HEK293 (cell line): ENCODE measurements at regions not wholly inside any gene's neighbourhood (a gene's known extent, or its start where the extent isn't known, plus 50 kb on each side); places are given as distances from the start of the nearest gene placed in this dataset.

ENCODE experiments used
- CTCF ChIA-PET: fragments of 350-600 bp; formaldehyde crosslinking; extraction: SDS; loops from one replicate; lab custom pipeline; 2021; ENCODE audit warnings: antibody characterized with exemption; lab: Yijun Ruan, JAX
- POLR2A ChIA-PET: fragments of 300-600 bp; formaldehyde crosslinking; extraction: SDS; loops from one replicate; lab custom pipeline; 2020; ENCODE audit warnings: antibody characterized with exemption, inconsistent platforms; lab: Yijun Ruan, JAX
- H3K27ac ChIP-seq: fragments of 200-500 bp; sonication (Bioruptor generic); 2 replicates; pipeline ENCODE4 v1.5.1; 2014; ENCODE audit warnings: low read depth, low read length, control low read depth, inconsistent platforms; ENCODE audit errors: extremely low read depth
- H3K36me3 ChIP-seq, 2 experiments: fragments of 200-500 bp in 1 of 2; sonication (Bioruptor generic) in 1 of 2; 1 replicate in 1 of 2; 2 replicates in 1 of 2; pipeline ENCODE4 v1.5.1; 2014 to 2017; ENCODE audit warnings: inconsistent platforms in 2 of 2, low read length in 2 of 2; ENCODE audit not compliant: control insufficient read depth in 2 of 2, insufficient read depth in 1 of 2
- H3K4me1 ChIP-seq: fragments of 200-500 bp; sonication (Bioruptor generic); 2 replicates; pipeline ENCODE4 v1.5.1; 2014; ENCODE audit warnings: mild to moderate bottlenecking, low read length, inconsistent platforms; ENCODE audit not compliant: control insufficient read depth, insufficient read depth
- H3K4me3 ChIP-seq: 2 replicates; pipeline ENCODE4 v1.5.1; 2011; ENCODE audit warnings: low read depth, mild to moderate bottlenecking, control low read depth, low read length, moderate library complexity
- H3K9me3 ChIP-seq: fragments of 200-500 bp; sonication (Bioruptor generic); 2 replicates; pipeline ENCODE4 v1.5.1; 2014; ENCODE audit warnings: low read depth, low read length, inconsistent platforms; ENCODE audit not compliant: control insufficient read depth, insufficient read depth
- MZF1 ChIP-seq: fragments of 450-650 bp; formaldehyde crosslinking; IDR thresholded peaks from 2 replicates; pipeline ENCODE4 v1.5.1; 2017; ENCODE audit warnings: missing biosample characterization, missing genetic modification characterization, borderline replicate concordance
- OVOL3 ChIP-seq: fragments of 450-650 bp; formaldehyde crosslinking; IDR thresholded peaks from 2 replicates; pipeline ENCODE4 v1.5.1; 2016; ENCODE audit warnings: missing biosample characterization, missing genetic modification characterization
- ZBTB6 ChIP-seq: fragments of 450-650 bp; formaldehyde crosslinking; IDR thresholded peaks from 2 replicates; pipeline ENCODE4 v1.5.1; 2017; ENCODE audit warnings: missing biosample characterization, missing genetic modification characterization
- ZEB2 ChIP-seq: fragments of 450-650 bp; formaldehyde crosslinking; IDR thresholded peaks from 2 replicates; pipeline ENCODE4 v1.5.1; 2016; ENCODE audit warnings: missing biosample characterization, missing genetic modification characterization
- ZFP37 ChIP-seq: fragments of 450-650 bp; formaldehyde crosslinking; IDR thresholded peaks from 2 replicates; pipeline ENCODE4 v1.5.1; 2016; ENCODE audit warnings: missing biosample characterization, missing genetic modification characterization
- ZFP41 ChIP-seq: fragments of 450-650 bp; formaldehyde crosslinking; IDR thresholded peaks from 2 replicates; pipeline ENCODE4 v1.5.1; 2016; ENCODE audit warnings: missing biosample characterization, missing genetic modification characterization, borderline replicate concordance
- ZNF155 ChIP-seq: fragments of 450-650 bp; formaldehyde crosslinking; IDR thresholded peaks from 2 replicates; pipeline ENCODE4 v1.5.1; 2016; ENCODE audit warnings: missing biosample characterization, missing genetic modification characterization
- ZNF184 ChIP-seq: fragments of 450-650 bp; IDR thresholded peaks from 2 replicates; pipeline ENCODE4 v1.5.1; 2018; ENCODE audit warnings: missing biosample characterization, mild to moderate bottlenecking, missing genetic modification characterization
- ZNF211 ChIP-seq: fragments of 450-650 bp; formaldehyde crosslinking; IDR thresholded peaks from 2 replicates; pipeline ENCODE4 v1.5.1; 2016; ENCODE audit warnings: low read depth, missing biosample characterization, missing genetic modification characterization
- ZNF280D ChIP-seq: fragments of 450-650 bp; formaldehyde crosslinking; IDR thresholded peaks from 2 replicates; pipeline ENCODE4 v1.5.1; 2016; ENCODE audit warnings: missing biosample characterization, missing genetic modification characterization
- ZNF302 ChIP-seq: fragments of 450-650 bp; formaldehyde crosslinking; IDR thresholded peaks from 2 replicates; pipeline ENCODE4 v1.5.1; 2016; ENCODE audit warnings: missing biosample characterization, missing genetic modification characterization, low read depth
- ZNF362 ChIP-seq: fragments of 450-650 bp; formaldehyde crosslinking; IDR thresholded peaks from 2 replicates; pipeline ENCODE4 v1.5.1; 2016; ENCODE audit warnings: missing biosample characterization, missing genetic modification characterization
- ZNF37A ChIP-seq: fragments of 450-650 bp; IDR thresholded peaks from 2 replicates; pipeline ENCODE4 v1.5.1; 2018; ENCODE audit warnings: missing biosample characterization, missing genetic modification characterization
- ZNF433 ChIP-seq: fragments of 450-650 bp; formaldehyde crosslinking; IDR thresholded peaks from 2 replicates; pipeline ENCODE4 v1.5.1; 2016; ENCODE audit warnings: missing biosample characterization, missing genetic modification characterization, low read depth
- ZNF488 ChIP-seq: fragments of 450-650 bp; formaldehyde crosslinking; IDR thresholded peaks from 2 replicates; pipeline ENCODE4 v1.5.1; 2016; ENCODE audit warnings: missing biosample characterization, missing genetic modification characterization
- ZNF513 ChIP-seq: fragments of 450-650 bp; IDR thresholded peaks from 2 replicates; pipeline ENCODE4 v1.5.1; 2018; ENCODE audit warnings: missing biosample characterization, missing genetic modification characterization
- ZNF521 ChIP-seq: fragments of 450-650 bp; formaldehyde crosslinking; IDR thresholded peaks from 2 replicates; pipeline ENCODE4 v1.5.1; 2017; ENCODE audit warnings: missing biosample characterization, mild to moderate bottlenecking, missing genetic modification characterization
- ZNF561 ChIP-seq: fragments of 450-650 bp; IDR thresholded peaks from 2 replicates; pipeline ENCODE4 v1.5.1; 2018; ENCODE audit warnings: missing biosample characterization, missing genetic modification characterization, borderline replicate concordance
- ZNF571 ChIP-seq: fragments of 450-650 bp; formaldehyde crosslinking; IDR thresholded peaks from 2 replicates; pipeline ENCODE4 v1.5.0; 2017; ENCODE audit warnings: missing biosample characterization, missing genetic modification characterization
- ZNF621 ChIP-seq: fragments of 450-650 bp; formaldehyde crosslinking; IDR thresholded peaks from 2 replicates; pipeline ENCODE4 v1.5.1; 2017; ENCODE audit warnings: missing biosample characterization, missing genetic modification characterization

- no peaks in the 10 kb centered on the region for H3K9me3 ChIP-seq
- CTCF ChIA-PET, result no interaction called here
- H3K4me3 ChIP-seq, result no peak overlapping the region
- POLR2A ChIA-PET, result no interaction called here
- TF ChIP-seq ZNF211 (tag by site-specific recombination), result no peak
- TF ChIP-seq ZNF302 (tag by site-specific recombination), result no peak
- no peak for TF ChIP-seq OVOL3 (tag by site-specific recombination)
- TF ChIP-seq MZF1, result no peak
- no peak for TF ChIP-seq ZNF488
- TF ChIP-seq ZNF37A (tag by site-specific recombination), result no peak
- no peak for TF ChIP-seq ZFP37 (tag by site-specific recombination)
- no peak for TF ChIP-seq ZEB2 (tag by site-specific recombination)
- TF ChIP-seq ZNF433 (tag by site-specific recombination), result no peak
- no peak for TF ChIP-seq ZNF521 (tag by site-specific recombination)
- TF ChIP-seq ZNF621 (tag by site-specific recombination), result no peak
- no peak for TF ChIP-seq ZNF513
- H3K27ac ChIP-seq, result no peak overlapping the region
- H3K36me3 ChIP-seq, result no peaks in the 10 kb centered on the region
- H3K4me1 ChIP-seq, result no peaks in the 10 kb centered on the region
Measured at GRCh38 chr12:13769273-13769672, 212.1 kb downstream of the GRIN2B start.

GRCh38 chr12:13764748-13765147 lies 216.7 kb downstream of the GRIN2B start:
- Histone ChIP-seq H3K36me3 (no peaks in the 10 kb centered on the region), H3K27ac (no peak overlapping the region), H3K4me3 (no peak overlapping the region), H3K9me3 (no peaks in the 10 kb centered on the region)
- CTCF ChIA-PET, result interaction anchor here (1.0 kb wide), 1 partner anchor 24 kb away, joined by 3 read pairs; no protein-coding TSS in a partner anchor
- POLR2A ChIA-PET, result no interaction called here
- TF ChIP-seq ZNF155 (tag by site-specific recombination) (no peak), ZNF571 (no peak), ZNF561 (tag by site-specific recombination) (no peak), ZFP41 (tag by site-specific recombination) (no peak), ZNF362 (tag by site-specific recombination) (no peak), ZNF280D (tag by site-specific recombination) (no peak), ZNF184 (tag by site-specific recombination) (no peak), ZBTB6 (no peak)
- TF ChIP-seq, all 188 proteins: peak for 0
- H3K4me1 ChIP-seq, result no peaks in the 10 kb centered on the region
